ENCODE measurements at regions not wholly inside any gene's neighbourhood (a gene's known extent, or its start where the extent isn't known, plus 50 kb on each side); places are given as distances from the start of the nearest gene placed in this dataset.

GRCh38 chr4:19095491-19096046 lies 1074.0 kb upstream of the LCORL start:
- Histone ChIP-seq H2BK5ac (ENCODE audit: insufficient read length, low read length) (no peak overlapping the region), H2BK12ac (ENCODE audit: insufficient read length, low read depth, low read length) (no peak overlapping the region), H4K8ac (replicated peaks; ENCODE audit: insufficient read length, low read depth, low read length) (no peak overlapping the region), H3K9ac (ENCODE audit: extremely low read depth, insufficient read length, low read length) (no peak overlapping the region), H3K9me3 (ENCODE audit: control insufficient read depth, low read depth, low read length) (no peaks in the 10 kb centered on the region), H3K4me1 (ENCODE audit: insufficient read depth, low read length) (peaks cover 4% of the 10 kb centered on the region; the same call in 1 of the 2 replicates), H3K79me2 (ENCODE audit: insufficient read depth, low read length) (no peaks in the 10 kb centered on the region), H3K79me1 (ENCODE audit: insufficient read depth, low read depth, low read length, poor library complexity, severe bottlenecking) (no peaks in the 10 kb centered on the region), H3K14ac (ENCODE audit: insufficient read depth, low read length) (no peak overlapping the region), H3T11ph (ENCODE audit: low read length) (no peak overlapping the region), H2BK120ac (ENCODE audit: low read depth, low read length, poor library complexity, severe bottlenecking) (no peak overlapping the region), H3K23me2 (ENCODE audit: insufficient read length, low read depth, low read length, poor library complexity, severe bottlenecking) (no peaks in the 10 kb centered on the region), H2AK5ac (ENCODE audit: insufficient read length, low read length) (no peak overlapping the region), H3K56ac (ENCODE audit: insufficient read length, low read depth, low read length) (no peak overlapping the region), H3K18ac (ENCODE audit: insufficient read length, low read depth, low read length) (no peak overlapping the region), H2BK20ac (ENCODE audit: low read depth, low read length, poor library complexity, severe bottlenecking) (no peak overlapping the region), H3K4me2 (ENCODE audit: insufficient read depth, insufficient read length, low read length) (no peak overlapping the region), H2AFZ (ENCODE audit: low read length) (no peak overlapping the region), H3K27me3 (ENCODE audit: insufficient read depth, low read length) (no peaks in the 10 kb centered on the region), H4K91ac (ENCODE audit: insufficient read length, low read depth, low read length) (no peak overlapping the region), H3K23ac (ENCODE audit: insufficient read length, low read depth, low read length) (no peak overlapping the region), H2BK15ac (ENCODE audit: low read depth, low read length) (no peak overlapping the region), H3K27ac (ENCODE audit: insufficient read length, low read depth, low read length) (no peak overlapping the region), H3K4ac (ENCODE audit: low read depth, low read length) (no peak overlapping the region), H4K5ac (ENCODE audit: insufficient read length, low read depth, low read length) (no peak overlapping the region), H4K20me1 (ENCODE audit: control insufficient read depth, insufficient read depth, insufficient read length) (no peaks in the 10 kb centered on the region)
- Mint-ChIP-seq H3K27me3 (ENCODE audit: low read depth) (no peaks in the 10 kb centered on the region; the same call in 1 of the 2 replicates), H3K4me1 (peaks cover 15 to 18% of the 10 kb centered on the region in 2 experiments), H3K9me3 (peaks cover 0 to 2% of the 10 kb centered on the region in 2 experiments; a peak in 3 of 5 replicates), H3K27ac (peak overlapping the region in 2 of 3 experiments; percentile 20 to 51; a peak in 3 of 7 replicates), H3K4me3 (no peak overlapping the region), H3K36me3 (ENCODE audit: insufficient read depth in 1 of 3, low read depth in 3 of 3) (peaks cover 0 to 4% (median 2%) of the 10 kb centered on the region in 3 experiments; a peak in 4 of 7 replicates)
- no peak for DNase-seq
- no CpG with 5 or more reads among the region's 5 CpGs for WGBS (ENCODE audit: extremely low coverage, insufficient read length, low lambda C conversion rate)
- TF ChIP-seq, protein P1, sequence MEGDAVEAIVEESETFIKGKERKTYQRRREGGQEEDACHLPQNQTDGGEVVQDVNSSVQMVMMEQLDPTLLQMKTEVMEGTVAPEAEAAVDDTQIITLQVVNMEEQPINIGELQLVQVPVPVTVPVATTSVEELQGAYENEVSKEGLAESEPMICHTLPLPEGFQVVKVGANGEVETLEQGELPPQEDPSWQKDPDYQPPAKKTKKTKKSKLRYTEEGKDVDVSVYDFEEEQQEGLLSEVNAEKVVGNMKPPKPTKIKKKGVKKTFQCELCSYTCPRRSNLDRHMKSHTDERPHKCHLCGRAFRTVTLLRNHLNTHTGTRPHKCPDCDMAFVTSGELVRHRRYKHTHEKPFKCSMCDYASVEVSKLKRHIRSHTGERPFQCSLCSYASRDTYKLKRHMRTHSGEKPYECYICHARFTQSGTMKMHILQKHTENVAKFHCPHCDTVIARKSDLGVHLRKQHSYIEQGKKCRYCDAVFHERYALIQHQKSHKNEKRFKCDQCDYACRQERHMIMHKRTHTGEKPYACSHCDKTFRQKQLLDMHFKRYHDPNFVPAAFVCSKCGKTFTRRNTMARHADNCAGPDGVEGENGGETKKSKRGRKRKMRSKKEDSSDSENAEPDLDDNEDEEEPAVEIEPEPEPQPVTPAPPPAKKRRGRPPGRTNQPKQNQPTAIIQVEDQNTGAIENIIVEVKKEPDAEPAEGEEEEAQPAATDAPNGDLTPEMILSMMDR (conservative IDR thresholded peaks at IDR 0.05): no peak
